ENCODE measurements at regions not wholly inside any gene's neighbourhood (a gene's known extent, or its start where the extent isn't known, plus 50 kb on each side); places are given as distances from the start of the nearest gene placed in this dataset.
A peak's percentile ranks its signal among the peaks of the same experiment; 100 is the strongest.

DNA sequence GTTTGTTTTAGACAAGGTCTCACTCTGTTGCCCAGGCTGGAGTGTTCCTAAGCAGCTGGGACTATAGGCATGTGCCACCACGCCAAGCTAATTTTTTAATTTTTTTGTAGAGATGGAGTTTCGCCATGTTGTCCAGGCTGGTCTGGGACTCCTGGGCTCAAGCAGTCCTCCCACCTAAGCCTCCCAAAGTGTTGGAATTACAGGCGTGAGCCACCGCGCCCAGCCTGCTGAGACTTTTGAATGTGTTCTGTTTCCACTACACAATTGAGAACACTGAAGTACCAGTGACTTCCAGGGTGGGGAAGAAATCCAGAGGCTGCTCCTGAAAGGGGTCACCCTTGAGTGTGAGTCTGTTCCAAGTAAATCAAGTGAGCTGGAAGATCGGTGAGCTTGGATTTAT lies 81.3 kb upstream of the ARMC2 start:
- no peak overlapping the region for H3K4me3 ChIP-seq (ENCODE audit: control insufficient read depth, low read depth, low read length)
- TF ChIP-seq, protein P1, sequence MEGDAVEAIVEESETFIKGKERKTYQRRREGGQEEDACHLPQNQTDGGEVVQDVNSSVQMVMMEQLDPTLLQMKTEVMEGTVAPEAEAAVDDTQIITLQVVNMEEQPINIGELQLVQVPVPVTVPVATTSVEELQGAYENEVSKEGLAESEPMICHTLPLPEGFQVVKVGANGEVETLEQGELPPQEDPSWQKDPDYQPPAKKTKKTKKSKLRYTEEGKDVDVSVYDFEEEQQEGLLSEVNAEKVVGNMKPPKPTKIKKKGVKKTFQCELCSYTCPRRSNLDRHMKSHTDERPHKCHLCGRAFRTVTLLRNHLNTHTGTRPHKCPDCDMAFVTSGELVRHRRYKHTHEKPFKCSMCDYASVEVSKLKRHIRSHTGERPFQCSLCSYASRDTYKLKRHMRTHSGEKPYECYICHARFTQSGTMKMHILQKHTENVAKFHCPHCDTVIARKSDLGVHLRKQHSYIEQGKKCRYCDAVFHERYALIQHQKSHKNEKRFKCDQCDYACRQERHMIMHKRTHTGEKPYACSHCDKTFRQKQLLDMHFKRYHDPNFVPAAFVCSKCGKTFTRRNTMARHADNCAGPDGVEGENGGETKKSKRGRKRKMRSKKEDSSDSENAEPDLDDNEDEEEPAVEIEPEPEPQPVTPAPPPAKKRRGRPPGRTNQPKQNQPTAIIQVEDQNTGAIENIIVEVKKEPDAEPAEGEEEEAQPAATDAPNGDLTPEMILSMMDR (IDR thresholded peaks at IDR 0.05; ENCODE audit: control insufficient read depth, insufficient read depth, low read depth, low read length, missing control alignments) = no peak
- DNase-seq (ENCODE audit: low read depth) = no peak

DNA sequence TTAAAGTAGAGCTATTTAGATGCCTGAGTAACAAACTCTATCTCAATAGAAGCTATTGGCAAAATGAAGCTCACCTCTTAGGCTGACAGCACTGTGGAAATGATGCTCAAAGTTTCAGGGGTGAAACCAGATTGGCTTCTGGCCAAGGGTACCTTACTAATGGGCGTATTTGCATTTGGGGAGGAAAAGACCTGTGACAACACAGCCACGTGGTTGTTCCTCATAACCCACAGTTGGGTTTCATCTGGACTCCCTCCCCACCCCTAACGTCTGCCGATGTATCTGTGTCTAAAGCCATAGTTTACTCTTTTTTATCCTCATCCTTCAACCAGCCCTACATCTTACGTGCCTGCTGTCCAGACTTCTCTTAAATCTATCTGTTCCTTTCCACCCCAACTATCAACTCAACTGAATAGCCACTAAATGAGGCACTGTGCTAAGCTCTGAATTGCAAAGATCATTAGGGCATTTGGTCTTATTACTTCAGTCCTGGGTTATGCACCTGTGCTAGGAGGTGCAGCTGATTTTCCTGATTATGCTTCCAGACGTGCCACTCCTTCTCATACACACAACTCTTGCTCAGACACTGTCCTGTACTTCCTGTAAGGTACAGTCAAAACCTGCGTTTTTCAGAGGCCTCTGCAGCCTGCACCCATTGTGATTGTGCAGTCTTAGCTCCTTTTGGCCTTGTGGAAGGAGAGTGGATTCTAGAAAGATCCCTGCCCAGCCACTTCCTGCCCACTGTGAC lies 80.6 kb upstream of the ARMC2 start:
- H3K4me3 ChIP-seq (ENCODE audit: control insufficient read depth, low read depth, low read length) = no peak overlapping the region
- DNase-seq (ENCODE audit: low read depth) = no peak
- TF ChIP-seq, protein P1 (IDR thresholded peaks at IDR 0.05; ENCODE audit: control insufficient read depth, insufficient read depth, low read depth, low read length, missing control alignments) = no peak

DNA sequence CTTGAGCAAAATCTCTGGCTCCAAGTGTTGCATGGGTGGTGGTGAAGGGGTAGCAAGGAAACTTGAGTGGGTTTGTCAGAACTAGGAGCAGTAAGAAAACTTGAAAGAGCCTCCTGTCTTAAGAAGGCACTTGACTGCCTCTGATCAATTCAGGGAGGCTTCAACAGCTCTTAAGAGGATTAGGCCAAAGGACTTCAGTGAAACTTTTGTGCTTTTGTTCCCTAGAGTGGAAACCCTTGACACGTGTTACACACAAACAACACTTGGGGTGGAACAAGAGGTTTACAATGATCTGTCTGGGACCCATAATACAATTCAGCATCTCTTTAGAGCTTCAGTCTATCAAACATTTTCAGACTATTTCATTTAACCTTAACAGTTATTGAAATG lies 80.1 kb upstream of the ARMC2 start:
- no peak for DNase-seq (ENCODE audit: low read depth)
- no peak overlapping the region for H3K4me3 ChIP-seq (ENCODE audit: control insufficient read depth, low read depth, low read length)
- TF ChIP-seq, protein P1 (IDR thresholded peaks at IDR 0.05; ENCODE audit: control insufficient read depth, insufficient read depth, low read depth, low read length, missing control alignments) = no peak

DNA sequence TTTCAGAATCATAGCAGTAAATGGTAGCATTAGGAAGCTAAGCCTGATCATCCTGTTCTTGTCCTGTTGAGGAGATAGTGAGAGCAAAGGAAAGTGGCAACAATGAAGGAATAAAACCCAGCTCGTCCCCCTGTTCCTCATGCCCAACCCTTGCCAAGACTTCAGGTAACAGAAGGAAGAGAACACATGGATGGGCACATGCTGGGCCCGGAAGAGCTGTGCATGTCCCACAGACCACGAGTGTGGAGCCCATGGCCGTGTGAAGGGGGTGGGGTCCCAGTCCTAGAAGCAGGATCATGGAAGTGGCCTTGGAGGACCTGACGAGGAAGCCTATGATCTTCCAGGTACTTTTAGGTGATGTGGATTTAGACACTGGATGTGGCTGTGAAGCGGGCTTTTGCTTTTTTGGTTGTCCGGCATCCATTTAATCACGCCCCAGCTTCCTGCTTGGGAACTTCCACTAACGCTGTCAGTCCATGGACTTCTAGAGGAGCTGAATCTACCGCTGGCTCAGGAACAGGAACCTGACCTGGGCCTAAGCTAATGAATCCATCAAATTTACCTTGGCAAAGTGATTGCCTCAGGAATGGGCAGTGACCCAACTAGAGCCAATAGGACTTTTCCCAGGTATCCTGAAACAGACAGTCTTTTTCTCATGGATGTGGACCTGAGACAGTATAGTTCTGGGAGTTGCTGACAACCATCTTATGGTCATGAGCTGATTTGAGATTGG lies 79.3 kb upstream of the ARMC2 start:
- no peak overlapping the region for H3K4me3 ChIP-seq (ENCODE audit: control insufficient read depth, low read depth, low read length)
- DNase-seq (ENCODE audit: low read depth) = no peak
- TF ChIP-seq, protein P1 (IDR thresholded peaks at IDR 0.05; ENCODE audit: control insufficient read depth, insufficient read depth, low read depth, low read length, missing control alignments) = no peak

DNA sequence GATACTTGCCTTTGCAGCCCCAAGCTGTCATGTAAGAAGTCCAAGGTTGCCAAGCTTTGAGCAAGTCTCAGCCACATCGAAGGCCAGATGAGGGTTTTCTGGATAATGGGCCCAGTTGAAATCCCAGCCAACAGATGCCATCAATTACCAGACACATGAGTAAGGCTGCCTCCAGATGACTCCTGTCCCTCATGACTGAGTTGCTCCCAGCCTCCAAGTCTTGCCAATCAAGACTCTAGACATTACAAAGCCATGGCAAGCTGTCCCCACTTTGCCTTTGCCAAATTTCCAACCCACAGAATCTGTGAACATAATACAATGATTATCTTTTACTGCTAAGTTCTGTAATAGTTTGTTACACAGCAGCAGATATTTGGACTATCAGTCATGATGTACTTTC lies 76.8 kb upstream of the ARMC2 start:
- H3K4me3 ChIP-seq (ENCODE audit: control insufficient read depth, low read depth, low read length) = no peak overlapping the region
- TF ChIP-seq, protein P1 (IDR thresholded peaks at IDR 0.05; ENCODE audit: control insufficient read depth, insufficient read depth, low read depth, low read length, missing control alignments) = no peak
- peak; percentile 34 for DNase-seq (ENCODE audit: low read depth)

DNA sequence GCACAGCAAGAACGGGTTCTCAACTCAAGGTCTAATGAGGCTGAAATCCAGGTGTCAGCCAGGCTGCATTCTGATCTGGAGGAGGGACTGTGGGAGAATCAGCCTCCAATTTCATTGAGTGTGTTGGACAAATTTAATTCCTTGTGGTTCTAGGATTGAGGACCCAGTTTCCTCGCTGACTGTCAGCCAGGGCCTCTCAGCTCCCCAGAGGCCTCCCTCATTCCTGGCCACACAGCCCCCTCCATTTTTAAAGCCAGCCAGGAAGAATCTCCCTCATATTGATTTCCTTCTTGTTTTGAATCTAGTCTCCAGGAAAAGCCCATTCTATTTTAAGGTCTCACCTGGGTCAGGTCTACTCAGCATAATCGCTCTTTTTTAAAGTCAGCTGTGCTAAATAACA lies 73.7 kb upstream of the ARMC2 start:
- no peak overlapping the region for H3K4me3 ChIP-seq (ENCODE audit: control insufficient read depth, low read depth, low read length)
- TF ChIP-seq, protein P1 (IDR thresholded peaks at IDR 0.05; ENCODE audit: control insufficient read depth, insufficient read depth, low read depth, low read length, missing control alignments) = no peak
- DNase-seq (ENCODE audit: low read depth) = no peak
